ENCODE measurements at regions not wholly inside any gene's neighbourhood (a gene's known extent, or its start where the extent isn't known, plus 50 kb on each side); places are given as distances from the start of the nearest gene placed in this dataset.

DNA sequence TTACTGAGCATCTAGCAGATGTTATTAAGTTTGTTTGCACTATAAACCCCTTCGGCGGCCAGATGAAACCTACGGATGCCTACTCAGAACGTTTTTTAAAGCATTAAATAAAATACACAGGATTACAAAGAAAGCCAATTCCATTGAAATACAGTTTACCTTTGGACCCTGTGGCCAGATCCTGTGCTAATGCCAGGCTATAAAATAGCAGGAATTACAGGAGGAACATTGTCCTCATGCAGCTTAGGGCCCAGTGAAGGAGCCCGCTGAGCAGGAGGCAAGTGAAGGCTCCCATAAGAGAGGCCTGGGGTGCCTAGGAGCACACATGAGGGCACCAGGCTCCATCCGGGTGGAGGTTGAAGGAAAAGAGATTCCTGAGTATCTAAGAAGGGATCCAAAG is 310.4 kb downstream of the MTX2 start:
- H3K9me2 ChIP-seq (ENCODE audit: insufficient read depth, low read length) = no peaks in the 10 kb centered on the region
- H4K20me1 ChIP-seq (ENCODE audit: insufficient read depth, low read length) = no peaks in the 10 kb centered on the region
- CTCF ChIA-PET (ENCODE audit: unreplicated experiment) = no interaction called here
- POLR2A ChIA-PET = no interaction called here
- no peaks in the 10 kb centered on the region for H3K36me3 ChIP-seq (ENCODE audit: insufficient read depth, low read length)
- no peak overlapping the region for H3K4me2 ChIP-seq (ENCODE audit: low read length)
- no peak overlapping the region for H2AFZ ChIP-seq (ENCODE audit: low read length)
- H3K9me3 ChIP-seq (ENCODE audit: low read length) = no peaks in the 10 kb centered on the region
- intact Hi-C loops (cut with micrococcal nuclease; ENCODE audit: unreplicated experiment) = no loop called here
- H3K4me1 ChIP-seq (ENCODE audit: insufficient read depth, low read length, poor library complexity, severe bottlenecking) = no peaks in the 10 kb centered on the region
- no peak overlapping the region for H3K4me3 ChIP-seq (ENCODE audit: low read depth, low read length, poor library complexity, severe bottlenecking)
- BruUV-seq (replicated peaks) = no TSS peak
- H3K27ac ChIP-seq (ENCODE audit: low read depth, low read length, poor library complexity, severe bottlenecking) = no peak overlapping the region
- no peaks in the 10 kb centered on the region for H3K79me2 ChIP-seq (ENCODE audit: insufficient read depth, low read depth, low read length)
- TF ChIP-seq, protein P1, sequence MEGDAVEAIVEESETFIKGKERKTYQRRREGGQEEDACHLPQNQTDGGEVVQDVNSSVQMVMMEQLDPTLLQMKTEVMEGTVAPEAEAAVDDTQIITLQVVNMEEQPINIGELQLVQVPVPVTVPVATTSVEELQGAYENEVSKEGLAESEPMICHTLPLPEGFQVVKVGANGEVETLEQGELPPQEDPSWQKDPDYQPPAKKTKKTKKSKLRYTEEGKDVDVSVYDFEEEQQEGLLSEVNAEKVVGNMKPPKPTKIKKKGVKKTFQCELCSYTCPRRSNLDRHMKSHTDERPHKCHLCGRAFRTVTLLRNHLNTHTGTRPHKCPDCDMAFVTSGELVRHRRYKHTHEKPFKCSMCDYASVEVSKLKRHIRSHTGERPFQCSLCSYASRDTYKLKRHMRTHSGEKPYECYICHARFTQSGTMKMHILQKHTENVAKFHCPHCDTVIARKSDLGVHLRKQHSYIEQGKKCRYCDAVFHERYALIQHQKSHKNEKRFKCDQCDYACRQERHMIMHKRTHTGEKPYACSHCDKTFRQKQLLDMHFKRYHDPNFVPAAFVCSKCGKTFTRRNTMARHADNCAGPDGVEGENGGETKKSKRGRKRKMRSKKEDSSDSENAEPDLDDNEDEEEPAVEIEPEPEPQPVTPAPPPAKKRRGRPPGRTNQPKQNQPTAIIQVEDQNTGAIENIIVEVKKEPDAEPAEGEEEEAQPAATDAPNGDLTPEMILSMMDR (conservative IDR thresholded peaks at IDR 0.05; ENCODE audit: low read length) = no peak
- TF ChIP-seq EZH2phosphoT487 (IDR thresholded peaks at IDR 0.05; ENCODE audit: borderline replicate concordance, low read depth, low read length) = no peak
- DNase-seq (ENCODE audit: low spot score) = no peak

DNA sequence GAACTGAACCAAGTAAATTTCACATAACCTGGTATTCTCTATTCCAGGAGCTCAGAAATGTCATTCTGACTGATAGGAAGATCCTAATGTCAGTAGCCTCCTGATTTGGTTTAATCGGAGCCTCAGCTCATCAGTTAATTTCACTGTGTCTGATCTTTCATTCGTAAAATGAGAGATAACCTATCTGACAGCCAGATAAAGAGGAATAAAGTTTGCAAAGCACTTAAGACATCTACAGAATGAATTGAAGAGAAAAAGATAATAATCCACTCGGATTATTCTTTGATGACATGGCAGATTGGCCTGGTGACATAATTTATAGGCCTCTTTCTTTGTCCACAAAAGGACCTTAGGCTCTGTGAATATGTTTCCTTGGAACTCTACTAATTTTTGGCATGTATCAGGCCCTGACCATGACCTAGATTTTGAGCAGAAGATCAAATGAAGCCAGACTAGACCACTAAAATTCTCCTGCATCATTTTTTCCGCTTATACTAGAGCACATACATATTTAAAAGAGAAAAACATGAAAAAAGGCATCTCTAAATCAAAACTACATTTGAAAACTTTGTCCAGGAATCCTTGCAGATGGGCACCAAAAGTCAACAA is 312.4 kb downstream of the MTX2 start:
- Histone ChIP-seq H2AFZ (ENCODE audit: low read length) (no peak overlapping the region), H3K27ac (ENCODE audit: low read depth, low read length, poor library complexity, severe bottlenecking) (no peak overlapping the region), H3K36me3 (ENCODE audit: insufficient read depth, low read length) (no peaks in the 10 kb centered on the region), H4K20me1 (ENCODE audit: insufficient read depth, low read length) (no peaks in the 10 kb centered on the region), H3K9me3 (ENCODE audit: low read length) (no peaks in the 10 kb centered on the region), H3K4me1 (ENCODE audit: insufficient read depth, low read length, poor library complexity, severe bottlenecking) (no peaks in the 10 kb centered on the region), H3K4me3 (ENCODE audit: low read depth, low read length, poor library complexity, severe bottlenecking) (no peak overlapping the region), H3K79me2 (ENCODE audit: insufficient read depth, low read depth, low read length) (no peaks in the 10 kb centered on the region), H3K9me2 (ENCODE audit: insufficient read depth, low read length) (no peaks in the 10 kb centered on the region), H3K4me2 (ENCODE audit: low read length) (no peak overlapping the region)
- ChIA-PET POLR2A (interaction anchor here (0.7 to 1.5 kb wide), 2 partner anchors 14 to 50 kb away, joined by 3 read pairs; no protein-coding TSS in a partner anchor), CTCF (ENCODE audit: unreplicated experiment) (no interaction called here)
- TF ChIP-seq EZH2phosphoT487 (IDR thresholded peaks at IDR 0.05; ENCODE audit: borderline replicate concordance, low read depth, low read length) = no peak
- TF ChIP-seq, protein P1 (conservative IDR thresholded peaks at IDR 0.05; ENCODE audit: low read length) = no peak
- DNase-seq (ENCODE audit: low spot score) = no peak
- BruUV-seq (replicated peaks) = no TSS peak
- intact Hi-C loops (cut with micrococcal nuclease; ENCODE audit: unreplicated experiment) = no loop called here

DNA sequence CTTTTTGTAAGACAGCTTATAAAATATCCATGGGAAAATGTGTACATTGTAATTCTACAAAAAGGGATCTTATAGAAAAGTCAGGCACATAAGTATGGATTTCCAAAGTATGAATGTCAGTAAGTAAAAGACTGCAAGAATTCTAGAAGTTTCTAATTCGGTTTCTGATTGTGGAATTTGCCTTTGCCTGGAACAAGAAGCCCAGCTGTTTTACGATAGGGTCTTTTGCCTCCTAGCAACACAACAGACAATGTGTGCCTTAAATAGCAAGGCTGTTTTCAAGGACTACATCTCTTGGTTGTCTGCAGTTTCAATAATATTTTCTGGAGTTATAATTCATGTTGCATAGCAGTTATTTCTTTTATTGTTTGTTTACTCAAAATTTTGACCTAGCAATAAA is 312.9 kb downstream of the MTX2 start:
- Histone ChIP-seq H3K79me2 (ENCODE audit: insufficient read depth, low read depth, low read length) (no peaks in the 10 kb centered on the region), H2AFZ (ENCODE audit: low read length) (no peak overlapping the region), H3K4me1 (ENCODE audit: insufficient read depth, low read length, poor library complexity, severe bottlenecking) (no peaks in the 10 kb centered on the region), H3K27ac (ENCODE audit: low read depth, low read length, poor library complexity, severe bottlenecking) (no peak overlapping the region), H3K9me3 (ENCODE audit: low read length) (no peaks in the 10 kb centered on the region), H3K9me2 (ENCODE audit: insufficient read depth, low read length) (no peaks in the 10 kb centered on the region), H3K4me2 (ENCODE audit: low read length) (no peak overlapping the region), H3K36me3 (ENCODE audit: insufficient read depth, low read length) (no peaks in the 10 kb centered on the region), H3K4me3 (ENCODE audit: low read depth, low read length, poor library complexity, severe bottlenecking) (no peak overlapping the region), H4K20me1 (ENCODE audit: insufficient read depth, low read length) (no peaks in the 10 kb centered on the region)
- TF ChIP-seq EZH2phosphoT487 (IDR thresholded peaks at IDR 0.05; ENCODE audit: borderline replicate concordance, low read depth, low read length) = no peak
- TF ChIP-seq, protein P1 (conservative IDR thresholded peaks at IDR 0.05; ENCODE audit: low read length) = no peak
- DNase-seq (ENCODE audit: low spot score) = no peak
- BruUV-seq (replicated peaks) = no TSS peak
- ChIA-PET POLR2A (interaction anchor here (1.5 kb wide), 1 partner anchor 14 kb away, joined by 3 read pairs; no protein-coding TSS in a partner anchor), CTCF (ENCODE audit: unreplicated experiment) (no interaction called here)
- intact Hi-C loops (cut with micrococcal nuclease; ENCODE audit: unreplicated experiment) = no loop called here
